KG1 (cell line): ENCODE measurements at regions not wholly inside any gene's neighbourhood (a gene's known extent, or its start where the extent isn't known, plus 50 kb on each side); places are given as distances from the start of the nearest gene placed in this dataset.

Experiments used
- DNase-seq: peaks from one replicate; lab custom pipeline; 2025; lab: John Stamatoyannopoulos, UW

DNA sequence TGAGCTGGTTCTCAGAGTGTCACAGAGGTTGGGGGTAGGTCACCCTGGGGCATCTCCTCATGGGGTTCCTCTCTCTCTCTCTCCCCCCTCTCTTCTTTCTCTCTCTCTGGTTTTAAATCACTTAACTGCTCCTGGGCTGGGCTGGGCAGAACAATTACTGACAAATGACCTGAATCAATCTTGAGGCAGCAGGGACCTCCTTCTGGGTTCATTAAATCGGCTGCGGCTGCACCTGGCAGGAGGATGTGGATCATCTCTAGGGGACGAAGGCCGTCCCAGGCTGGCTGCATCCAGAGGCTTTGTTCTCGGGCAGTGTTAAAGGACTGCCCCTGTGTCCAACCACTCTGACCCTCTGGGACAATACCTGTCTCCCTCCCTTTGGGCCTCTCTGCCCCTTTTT is 143.1 kb downstream of the TLE3 start:
- DNase-seq = no peak

DNA sequence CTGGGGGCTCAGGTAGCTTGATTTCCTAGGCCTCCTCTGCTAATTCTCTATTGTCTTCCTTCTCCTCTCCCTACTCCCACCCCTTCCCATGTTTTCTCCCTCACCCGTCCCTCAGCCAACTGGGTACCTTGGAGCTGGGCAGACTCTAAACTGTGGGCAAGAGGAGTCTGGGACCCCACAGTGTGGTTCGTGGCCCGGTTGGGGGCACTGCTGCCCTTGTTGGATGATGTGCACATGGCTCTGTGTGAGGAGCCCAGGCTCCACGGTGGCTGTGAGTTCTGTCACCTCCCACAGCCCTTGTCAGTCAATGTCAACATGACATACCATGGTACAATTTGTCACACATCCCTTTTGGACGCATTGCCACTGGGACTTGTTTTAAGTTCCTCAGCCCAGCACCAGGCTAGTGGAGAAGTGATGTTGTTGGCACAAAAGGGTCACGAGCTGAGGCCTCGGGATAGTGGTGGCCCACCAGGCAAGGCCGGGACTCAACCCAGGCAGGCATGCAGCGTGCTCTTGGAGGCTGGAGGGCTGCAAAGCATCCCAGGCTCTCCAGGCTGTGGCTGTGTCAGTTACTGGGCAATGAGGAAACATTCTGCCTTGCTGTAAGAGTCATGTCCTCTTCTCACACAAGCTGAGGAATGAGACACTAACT is 142.3 kb downstream of the TLE3 start:
- DNase-seq = no peak

DNA sequence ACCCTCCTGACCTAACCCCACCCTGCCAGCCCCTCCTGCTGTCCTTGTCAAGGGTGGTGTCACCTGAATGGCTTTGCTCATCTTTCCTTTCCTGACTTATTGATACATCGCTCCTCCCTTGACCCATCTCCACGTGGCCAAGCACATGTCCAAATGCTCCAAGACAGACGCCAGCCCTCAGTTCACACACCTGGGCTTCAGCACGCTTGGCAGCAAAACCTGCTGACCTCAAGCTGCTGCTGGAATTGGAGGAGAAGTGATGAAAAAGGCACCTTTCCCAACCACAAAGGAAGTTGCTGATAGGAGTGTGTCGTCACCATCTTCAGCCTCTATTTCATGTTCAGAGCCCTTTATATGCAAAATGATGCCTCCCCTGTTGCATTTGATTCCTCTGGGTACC is 141.3 kb downstream of the TLE3 start:
- DNase-seq = no peak

DNA sequence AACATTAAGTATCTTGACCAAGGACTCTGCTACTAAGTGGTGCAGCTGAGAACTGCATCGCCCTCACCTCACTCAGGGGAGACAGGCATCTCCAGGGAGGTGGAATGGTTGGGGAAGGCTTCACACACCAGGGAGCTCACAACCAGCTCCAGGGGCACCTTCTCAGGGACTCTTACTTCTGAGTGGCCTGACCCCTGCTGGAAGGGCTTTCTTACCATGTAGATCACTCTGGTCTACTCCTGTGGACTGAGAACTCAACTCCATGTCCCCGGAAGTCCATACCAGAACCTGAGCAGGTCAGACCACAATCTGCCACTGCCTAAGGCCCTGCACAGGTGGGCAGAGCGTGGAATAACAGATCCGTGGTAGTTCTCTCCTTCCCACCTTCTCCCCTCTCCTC is 140.5 kb downstream of the TLE3 start:
- no peak for DNase-seq

DNA sequence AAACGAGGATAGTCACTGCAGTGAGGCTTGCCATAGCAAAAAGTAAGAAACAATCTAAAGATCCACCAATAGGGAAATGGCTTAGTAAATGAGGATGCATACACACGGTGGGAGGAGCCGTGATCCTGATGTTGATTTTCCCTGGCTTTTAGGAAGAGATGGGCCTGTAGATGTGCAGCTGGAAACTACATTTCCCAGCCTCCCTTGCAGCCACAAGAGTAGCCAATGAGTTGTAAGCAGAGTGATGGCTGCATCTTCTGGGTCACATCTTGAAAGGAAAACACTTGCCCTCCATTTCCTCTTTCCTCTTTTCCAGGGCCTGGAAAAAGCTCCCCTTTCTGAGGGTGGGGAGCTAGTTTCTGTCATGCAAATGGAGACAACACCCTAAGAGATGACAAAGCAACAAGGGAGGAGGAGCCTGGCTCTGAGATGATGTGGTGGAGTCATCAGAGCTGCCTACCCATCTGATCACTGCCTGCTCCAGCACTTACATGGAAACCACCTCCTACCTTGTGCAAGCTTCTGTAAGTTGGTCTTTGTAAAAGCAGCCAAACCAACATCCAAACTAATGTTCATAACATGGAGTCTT is 139.1 kb downstream of the TLE3 start:
- DNase-seq = no peak

DNA sequence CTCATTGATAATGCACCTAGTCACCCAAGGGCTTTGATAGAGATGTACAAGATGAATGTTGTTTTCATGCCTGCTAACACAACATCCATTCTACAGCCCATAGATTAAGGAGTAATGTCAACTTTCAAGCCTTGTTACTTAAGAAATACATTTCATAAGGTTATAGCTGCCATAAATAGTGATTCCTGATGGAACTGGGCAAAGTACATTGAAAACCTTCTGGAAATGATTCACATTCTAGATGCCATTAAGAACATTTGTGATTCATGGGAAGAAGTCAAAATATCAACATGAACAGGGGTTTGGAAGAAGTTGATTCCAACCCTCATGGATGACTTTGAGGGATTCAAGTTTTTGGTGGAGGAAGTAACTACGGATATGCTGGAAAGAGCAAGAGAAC is 135.2 kb downstream of the TLE3 start:
- DNase-seq = no peak

DNA sequence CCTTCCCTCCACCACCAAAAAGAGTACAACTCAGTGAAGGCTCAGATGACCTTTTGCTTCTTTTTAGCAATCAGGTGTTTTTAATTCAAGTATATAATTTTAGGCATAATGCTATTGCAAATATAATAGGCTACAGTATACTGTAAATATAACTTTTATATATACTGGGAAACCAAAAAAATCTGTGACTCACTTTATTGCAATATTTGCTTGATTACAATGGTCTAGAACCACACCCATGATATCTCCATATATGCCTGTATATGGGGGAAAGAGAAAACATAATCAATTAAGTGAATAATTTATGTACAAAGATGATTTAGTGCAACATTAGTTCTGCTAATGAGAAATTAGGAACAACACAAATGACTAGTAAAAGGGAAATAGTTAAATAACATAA is 134.3 kb downstream of the TLE3 start:
- no peak for DNase-seq

DNA sequence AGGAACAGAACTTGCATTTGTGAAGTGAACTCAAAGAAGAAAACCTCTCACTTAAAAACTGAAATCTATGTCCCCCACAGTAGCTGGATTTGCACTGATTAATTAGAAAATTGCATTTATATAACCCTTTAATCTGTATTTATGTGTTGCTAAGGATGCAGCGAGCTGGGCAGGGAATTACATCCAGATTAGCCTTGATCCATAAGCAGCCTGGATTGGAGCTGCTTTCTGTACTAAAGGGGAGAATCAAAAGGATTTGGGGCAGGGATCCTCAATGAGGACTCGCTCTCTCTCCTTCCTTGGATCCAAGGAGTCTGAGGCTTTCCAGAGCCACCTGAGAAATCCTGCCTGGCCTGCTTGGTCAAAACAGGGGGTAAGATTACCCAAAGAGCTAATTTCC is 125.9 kb downstream of the TLE3 start:
- no peak for DNase-seq

DNA sequence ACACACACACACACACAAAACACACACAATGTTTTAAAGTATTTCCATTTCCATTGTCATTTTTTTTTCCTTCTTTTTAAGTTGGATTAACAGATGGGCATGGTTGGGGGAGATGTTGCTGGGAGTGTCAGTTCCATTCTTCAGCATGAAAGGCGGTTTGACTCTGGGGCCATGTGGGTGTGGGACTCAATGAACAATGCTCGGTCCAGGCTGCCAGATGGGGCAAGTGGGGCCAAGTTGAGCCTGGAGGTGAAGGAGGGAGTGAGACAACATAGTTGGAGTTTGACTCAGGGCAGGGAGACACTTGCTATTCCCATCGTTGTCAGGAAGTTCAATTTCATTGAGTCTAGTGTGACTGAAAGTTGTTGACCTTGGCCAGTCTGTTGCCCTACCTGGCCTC is 125.3 kb downstream of the TLE3 start:
- no peak for DNase-seq

DNA sequence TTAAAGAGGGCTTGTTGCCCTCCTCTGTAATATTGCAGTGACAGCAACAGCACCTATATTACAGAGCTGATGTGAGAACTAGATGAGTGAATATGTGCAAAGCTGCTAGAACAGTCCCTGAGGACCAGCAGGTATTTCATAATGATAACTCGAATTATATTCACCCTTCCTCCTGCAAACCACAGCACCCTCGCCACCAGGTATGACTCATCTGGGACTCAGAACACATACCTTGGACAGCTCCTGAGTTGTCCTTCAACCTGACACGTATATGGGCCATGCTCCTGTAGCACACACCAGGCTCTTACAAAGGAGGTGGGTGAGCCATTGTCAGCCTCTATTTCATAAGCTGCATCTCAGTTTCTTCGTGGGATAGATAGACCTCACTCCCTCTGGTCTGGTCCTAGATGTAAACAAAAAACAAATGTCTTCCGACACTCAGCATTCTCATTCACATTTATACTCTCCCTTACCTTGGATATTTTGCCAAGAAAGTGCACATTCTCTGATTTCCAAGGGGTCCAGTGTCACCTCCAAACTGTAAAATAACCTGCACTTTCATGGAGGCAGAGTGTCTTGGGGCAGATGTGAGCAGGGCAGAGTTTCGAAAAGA is 124.5 kb downstream of the TLE3 start:
- no peak for DNase-seq

DNA sequence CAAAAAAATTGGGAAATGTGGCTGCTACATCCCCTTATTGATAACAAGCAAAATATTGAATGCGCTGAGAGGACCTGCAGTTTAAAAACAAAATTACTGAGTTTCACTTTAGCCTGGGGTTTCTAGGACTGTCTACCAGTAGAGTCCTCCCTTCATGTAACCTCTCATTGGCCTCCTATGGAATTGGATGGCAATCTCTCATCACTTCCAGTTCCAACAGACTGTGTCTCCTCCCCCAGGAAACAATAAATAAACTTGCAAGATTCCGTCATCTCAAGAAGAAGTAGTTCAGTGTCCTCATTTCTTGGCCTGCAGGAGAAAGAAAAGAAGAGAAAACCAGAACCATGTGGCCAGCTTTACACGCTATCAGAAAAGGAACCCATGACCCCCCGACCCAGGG is 123.8 kb downstream of the TLE3 start:
- DNase-seq = no peak

DNA sequence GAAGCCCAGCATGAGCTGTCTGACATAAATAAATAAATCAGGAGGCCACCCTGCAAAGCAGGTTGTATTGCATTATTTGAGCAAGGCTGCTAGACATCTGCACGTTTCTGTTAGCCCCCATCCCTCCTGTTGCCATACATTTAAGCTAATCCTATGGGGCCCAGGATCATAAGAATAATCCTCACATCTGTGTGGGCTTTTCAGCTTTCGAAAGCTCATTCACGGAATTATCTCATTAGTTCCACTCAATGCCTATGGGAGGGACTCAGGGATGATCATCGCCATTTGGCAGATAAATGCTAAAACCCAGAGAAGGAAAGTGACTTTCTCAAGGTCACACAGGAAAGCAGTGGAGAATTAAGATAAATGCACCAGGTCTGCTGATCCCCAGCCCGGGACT is 123.4 kb downstream of the TLE3 start:
- no peak for DNase-seq

DNA sequence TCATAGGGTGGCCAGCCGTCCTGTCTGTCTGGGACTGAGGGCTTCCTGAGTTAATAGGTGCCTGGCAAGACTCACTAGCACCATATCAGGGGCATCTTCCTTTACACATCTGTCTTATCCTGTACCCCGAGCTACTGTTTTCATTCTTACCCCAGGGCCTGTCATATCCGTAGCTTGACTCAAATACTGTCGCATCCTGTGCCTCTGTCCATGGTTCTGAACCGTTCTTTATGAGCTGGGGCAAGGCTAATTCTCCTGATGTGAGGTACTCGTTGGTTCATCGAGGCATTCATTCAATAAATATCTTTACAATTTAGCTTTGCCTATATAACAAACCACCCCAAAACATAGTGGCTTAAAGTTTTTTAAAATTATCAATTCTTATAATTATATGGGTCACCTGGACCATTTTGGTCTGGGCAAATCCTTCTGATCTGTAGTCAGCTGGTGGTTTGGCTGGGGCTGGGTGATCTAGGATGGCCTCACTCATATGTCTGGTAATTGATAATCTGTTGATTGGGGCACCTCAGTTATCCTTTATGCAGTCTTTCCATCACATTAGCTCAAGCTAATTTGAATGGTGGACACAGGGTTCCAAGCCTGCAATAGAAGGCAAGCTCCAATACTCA is 121.2 kb downstream of the TLE3 start:
- DNase-seq = peak; percentile 26

DNA sequence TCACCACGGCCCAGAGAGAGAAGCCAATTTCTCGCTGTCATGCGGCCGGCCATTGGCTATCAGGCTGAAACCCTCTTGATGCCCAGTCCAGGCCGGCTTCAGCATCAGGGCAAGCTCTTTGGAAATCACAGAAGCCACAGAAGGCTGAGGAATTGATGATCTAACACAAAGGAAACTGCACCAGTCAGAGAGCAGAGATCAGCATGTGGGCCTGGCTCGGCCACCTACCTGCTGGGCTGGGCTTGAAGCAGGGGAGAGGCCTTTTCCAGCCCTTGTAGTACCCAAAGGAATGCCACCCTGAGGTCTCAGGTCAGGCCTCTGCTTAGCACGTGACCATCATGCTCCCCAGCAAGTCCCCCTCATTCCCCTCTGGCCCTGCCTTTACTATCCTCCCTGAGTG is 119.1 kb downstream of the TLE3 start:
- DNase-seq = no peak

DNA sequence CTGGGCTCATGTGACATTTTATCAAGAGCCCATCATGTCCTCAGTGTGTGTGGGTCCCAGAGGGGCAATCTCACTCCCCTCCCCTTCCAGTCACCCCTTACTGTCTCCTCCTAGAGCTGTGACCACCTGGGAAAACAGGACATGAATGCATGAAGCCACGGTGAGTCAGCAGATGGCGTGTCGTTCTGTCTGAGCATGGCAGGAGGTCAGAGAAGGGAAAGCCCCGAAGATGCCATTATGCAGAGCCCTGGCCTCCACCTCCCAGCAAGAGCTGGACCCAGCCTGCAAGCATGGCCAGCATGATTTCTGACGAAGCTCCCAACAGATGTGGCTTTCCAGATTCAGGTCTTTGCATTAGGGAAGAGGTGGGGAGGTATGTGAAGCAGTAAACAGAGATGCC is 118.5 kb downstream of the TLE3 start:
- DNase-seq = no peak

DNA sequence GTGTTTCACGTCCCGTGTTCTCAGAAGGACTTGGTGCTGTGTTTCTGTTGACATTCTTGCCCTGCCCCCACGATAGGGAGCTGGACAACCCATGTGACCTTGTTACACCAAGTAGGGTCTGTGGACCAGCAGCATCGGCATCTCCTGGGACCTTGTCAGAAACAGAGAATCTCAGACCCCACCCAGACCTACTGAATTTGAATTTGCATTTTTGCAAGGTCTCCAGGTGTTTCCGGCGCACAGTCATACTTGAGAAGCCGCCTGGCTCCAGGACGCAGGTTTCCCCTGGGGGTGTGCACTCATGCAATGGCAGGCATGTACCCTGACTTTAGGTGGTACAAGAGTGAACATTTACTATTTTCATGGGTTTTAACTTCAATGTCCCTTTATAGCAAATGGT is 117.9 kb downstream of the TLE3 start:
- DNase-seq = no peak

DNA sequence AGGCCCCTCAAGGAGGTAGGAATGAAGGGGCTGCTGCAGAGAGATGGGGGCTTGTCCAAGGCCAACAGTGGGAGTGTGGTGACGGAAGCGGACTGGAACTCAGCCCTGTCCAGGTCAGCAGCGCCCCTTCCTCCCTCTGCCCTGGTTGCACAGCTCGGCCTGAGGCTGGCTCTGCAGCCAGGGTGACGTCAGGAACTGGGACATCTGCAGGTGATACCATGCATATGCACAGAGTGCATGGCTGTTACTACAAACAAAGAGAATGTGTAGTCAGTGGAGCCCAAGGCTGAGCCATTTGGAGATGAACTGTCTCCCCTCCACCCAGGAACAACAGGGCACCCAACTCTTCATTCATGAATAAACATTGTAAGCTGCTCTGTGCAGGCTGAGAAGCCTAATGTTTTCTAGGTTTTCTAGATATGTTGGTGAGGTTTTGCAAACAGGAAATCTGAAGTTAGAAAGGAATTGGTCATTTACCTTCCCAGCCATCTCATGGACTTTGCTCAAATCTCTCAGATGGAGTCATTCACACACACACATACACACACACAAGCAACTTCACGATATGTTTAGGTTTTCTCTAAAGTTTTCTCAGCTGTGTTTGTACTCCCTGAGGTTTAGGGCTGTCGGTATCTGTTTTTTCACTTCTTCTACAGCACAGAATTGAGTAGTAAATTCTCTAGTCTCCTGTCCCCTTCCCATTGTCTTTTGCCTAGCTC is 117.2 kb downstream of the TLE3 start:
- no peak for DNase-seq

DNA sequence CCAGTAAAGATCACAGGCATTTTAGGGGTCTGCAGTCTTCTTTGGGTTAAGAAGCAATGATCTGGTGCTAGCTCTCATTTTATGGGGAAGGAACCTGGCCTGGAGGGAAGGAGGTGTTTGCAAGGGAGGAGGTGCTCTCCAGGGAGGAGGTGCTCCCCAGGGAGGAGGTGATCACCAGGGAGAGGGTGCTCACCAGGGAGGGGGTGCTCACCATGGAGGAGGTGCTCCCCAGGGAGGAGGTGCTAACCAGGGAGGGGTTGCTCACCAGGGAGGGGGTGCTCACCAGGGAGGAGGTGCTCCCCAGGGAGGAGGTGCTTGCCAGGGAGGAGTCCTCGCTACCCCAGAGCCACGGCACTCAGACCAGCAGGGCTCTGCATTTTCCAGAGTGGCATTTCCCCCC is 115.7 kb downstream of the TLE3 start:
- no peak for DNase-seq

DNA sequence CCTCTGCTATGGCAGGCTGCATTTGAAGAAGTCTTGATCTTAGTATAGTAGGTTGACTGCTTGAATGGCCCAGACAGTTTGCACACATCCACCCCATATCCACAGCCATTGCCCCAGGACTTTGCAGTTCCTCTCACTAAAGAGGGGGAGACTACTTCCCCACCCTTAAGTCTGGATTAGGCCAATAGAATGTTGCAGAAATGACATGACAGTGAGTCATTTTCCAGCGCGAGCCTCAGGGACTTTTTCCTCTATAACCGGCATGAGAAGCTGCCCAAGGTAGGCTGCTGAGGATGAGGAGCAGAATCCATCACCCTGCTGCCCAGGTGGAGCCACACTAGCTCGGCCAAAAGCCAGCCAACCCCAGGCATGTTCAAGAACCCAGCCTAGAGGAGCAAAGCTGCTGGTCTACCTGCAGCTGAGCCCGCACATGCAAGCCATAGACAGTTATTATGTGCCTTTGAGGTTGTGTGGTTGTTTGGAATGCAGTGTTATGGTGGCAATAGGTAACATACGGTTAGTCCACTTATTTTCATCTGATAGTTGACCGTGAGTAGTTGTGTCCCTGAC is 113.9 kb downstream of the TLE3 start:
- no peak for DNase-seq

DNA sequence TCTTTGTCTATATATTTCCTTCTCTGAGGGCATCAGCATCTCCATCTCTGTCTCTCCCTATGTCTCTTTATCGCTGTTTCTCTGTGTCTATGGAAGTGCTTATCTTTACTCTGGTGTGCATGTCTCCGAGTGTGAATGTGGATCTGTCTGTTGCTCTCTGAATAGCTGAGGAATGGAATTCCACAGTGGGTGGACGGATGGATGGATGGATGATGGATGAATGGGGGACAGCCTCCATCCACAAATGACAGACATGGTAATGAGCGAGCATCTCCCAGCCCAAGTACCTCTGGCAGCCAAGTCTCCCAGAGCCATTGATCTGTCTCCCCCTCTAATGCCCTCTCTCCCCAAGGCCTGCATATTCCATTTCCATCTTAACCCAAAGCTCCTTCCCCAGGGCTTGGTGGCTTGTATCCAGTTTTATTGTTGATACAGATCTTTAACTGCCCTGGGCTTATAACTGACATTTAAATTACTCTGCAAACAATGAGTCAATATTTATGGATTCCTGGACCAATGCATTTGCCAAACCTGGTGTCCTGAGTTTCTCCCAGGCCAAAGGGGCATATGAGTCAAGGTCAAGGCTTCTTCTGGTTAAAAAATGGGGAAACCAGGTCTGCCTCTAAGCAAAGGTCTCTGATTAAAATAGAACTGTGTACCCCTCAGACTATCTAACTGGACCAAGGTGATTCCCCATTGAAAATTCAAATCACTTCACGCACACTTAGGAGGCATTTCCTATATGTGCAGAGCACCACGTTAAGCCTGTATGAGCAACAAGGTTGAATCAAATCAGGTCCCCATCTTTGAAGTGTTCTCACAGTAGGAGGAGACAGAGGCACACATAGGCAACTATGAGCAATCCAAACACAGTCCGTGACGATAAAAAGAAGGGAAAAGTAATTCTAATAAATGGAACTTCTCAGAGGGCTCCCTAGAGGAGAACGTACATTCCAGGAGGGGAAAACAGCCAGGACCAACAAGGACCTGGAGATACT is 109.9 kb downstream of the TLE3 start:
- DNase-seq = no peak

DNA sequence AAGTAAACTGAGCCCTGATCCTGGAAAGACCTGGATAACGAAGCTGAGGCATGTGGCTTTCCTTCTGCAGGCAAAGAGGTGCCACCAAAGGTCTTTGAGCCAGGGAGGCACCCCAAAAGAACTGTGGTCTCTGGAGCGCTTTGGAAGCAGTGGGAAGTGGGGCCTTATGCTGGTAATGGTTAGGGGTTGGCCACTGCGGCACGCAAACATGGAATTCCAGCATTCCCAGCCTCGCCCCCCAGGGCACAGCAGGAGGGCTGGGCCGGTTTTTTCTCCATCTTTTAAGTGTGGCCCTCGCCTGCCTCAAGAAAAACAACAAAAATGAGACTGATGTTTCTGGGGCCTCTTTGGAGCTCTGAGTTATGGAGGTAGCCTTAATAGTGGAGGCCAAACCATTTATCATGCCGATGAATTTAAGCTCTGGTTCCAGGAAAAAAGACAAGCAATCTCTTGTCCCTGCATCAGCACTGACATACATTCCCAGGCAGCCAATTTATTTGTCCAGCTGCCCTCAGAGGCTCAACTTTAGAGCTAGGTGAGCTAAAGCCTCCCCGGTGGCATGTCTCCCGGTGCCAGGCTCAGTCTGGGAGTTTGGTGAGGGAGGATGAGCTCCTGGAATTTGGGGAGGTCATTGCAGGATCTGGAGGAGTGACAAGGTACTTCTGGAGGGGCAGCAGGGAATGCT is 109.0 kb downstream of the TLE3 start:
- no peak for DNase-seq
